ENCODE measurements at regions not wholly inside any gene's neighbourhood (a gene's known extent, or its start where the extent isn't known, plus 50 kb on each side); places are given as distances from the start of the nearest gene placed in this dataset.

DNA sequence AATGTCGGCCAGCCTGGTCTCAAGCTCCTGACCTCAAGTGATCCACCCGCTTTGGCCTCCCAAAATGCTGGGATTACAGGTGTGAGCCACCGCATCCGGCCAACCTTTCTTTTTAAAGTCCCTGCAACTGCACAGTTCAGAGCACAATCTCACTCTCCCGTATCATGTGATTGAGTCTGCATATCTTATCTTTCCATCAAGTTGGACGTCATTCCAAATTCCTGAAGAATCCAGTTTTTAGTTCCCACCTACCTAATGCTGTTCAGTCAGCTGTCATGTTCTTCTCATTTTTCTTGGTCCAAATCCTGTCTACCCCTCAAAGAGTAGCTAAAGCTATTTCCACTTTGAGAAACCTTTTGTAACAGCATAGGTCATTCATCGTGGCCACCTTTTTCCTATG is 110.8 kb upstream of the FBXO11 start:
- no peak overlapping the region for H3K27ac ChIP-seq
- no peaks in the 10 kb centered on the region for H3K27me3 ChIP-seq
- TF ChIP-seq CTCF (IDR thresholded peaks at IDR 0.05) (no peak), POLR2A (IDR thresholded peaks at IDR 0.05) (no peak)
- H3K36me3 ChIP-seq: no peaks in the 10 kb centered on the region
- H3K9me3 ChIP-seq: no peaks in the 10 kb centered on the region
- intact Hi-C loops (cut with DNase I): no loop called here
- 76% methylated on average over 7 of the region's 7 CpGs for WGBS (ENCODE audit: insufficient coverage, low coverage, low lambda C conversion rate, missing lambda C conversion rate)
- DNase-seq: no peak
- no peaks in the 10 kb centered on the region for H3K4me1 ChIP-seq
- no peak for ATAC-seq
- no peak overlapping the region for H3K4me3 ChIP-seq

DNA sequence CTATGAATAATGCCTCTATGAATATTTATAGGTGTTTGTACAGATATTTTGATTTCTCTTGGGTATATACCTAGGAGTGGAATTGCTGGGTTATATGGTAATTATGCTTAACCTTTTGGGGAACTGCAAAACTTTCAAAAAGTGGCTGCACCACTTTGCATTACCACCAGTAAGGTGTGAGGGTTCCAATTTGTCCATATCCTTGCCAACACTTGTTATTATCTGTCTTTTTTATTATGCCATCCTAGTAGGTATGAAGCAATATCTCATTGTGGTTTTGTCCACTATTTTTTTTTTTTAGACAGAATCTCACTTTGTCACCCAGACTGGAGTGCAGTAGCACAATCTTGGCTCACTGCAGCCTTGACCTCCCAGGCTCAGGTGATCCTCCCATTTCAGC is 112.2 kb upstream of the FBXO11 start:
- no peaks in the 10 kb centered on the region for H3K27me3 ChIP-seq
- intact Hi-C loops (cut with DNase I): no loop called here

GRCh38 chr2:48026865-48027264 is 120.6 kb upstream of the FBXO11 start:
- intact Hi-C loops (cut with DNase I): no loop called here
- no peak for DNase-seq
- WGBS (ENCODE audit: insufficient coverage, low coverage, low lambda C conversion rate, missing lambda C conversion rate): 64% methylated on average over 1 of the region's 1 CpG
- no peak for ATAC-seq
- Histone ChIP-seq H3K4me1 (no peaks in the 10 kb centered on the region), H3K27ac (no peak overlapping the region), H3K4me3 (no peak overlapping the region), H3K27me3 (no peaks in the 10 kb centered on the region), H3K9me3 (no peaks in the 10 kb centered on the region), H3K36me3 (no peaks in the 10 kb centered on the region)
- no peak for TF ChIP-seq CTCF (IDR thresholded peaks at IDR 0.05)
- no peak for TF ChIP-seq POLR2A (IDR thresholded peaks at IDR 0.05)

More for the DNA sequence above, 112.2 kb upstream of the FBXO11 start:
- DNase-seq (no peak), ATAC-seq (no peak)
- TF ChIP-seq CTCF (IDR thresholded peaks at IDR 0.05) (no peak), POLR2A (IDR thresholded peaks at IDR 0.05) (no peak)
- Histone ChIP-seq H3K27ac (no peak overlapping the region), H3K36me3 (no peaks in the 10 kb centered on the region), H3K4me1 (no peaks in the 10 kb centered on the region), H3K4me3 (no peak overlapping the region), H3K9me3 (no peaks in the 10 kb centered on the region)

DNA sequence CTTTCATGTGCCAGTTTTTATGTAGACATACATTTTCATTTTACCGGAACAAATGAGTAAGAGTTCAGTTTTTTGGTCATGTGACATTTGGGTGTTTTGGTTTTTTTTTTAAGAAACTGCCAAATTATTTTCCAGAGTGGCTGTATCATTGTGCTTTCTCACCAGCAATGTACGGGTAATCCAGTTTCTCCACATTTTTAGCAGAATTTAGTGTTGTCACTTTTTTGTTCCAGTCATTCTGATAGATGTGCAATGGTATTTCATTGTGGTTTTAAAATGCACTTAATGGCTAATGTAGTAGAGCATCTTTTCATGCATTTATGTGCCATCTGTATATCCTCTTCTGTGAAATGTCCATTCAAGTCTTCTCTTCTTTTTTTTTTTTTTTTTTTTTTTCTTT is 126.5 kb upstream of the FBXO11 start:
- 77% methylated on average over 2 of the region's 2 CpGs for WGBS (ENCODE audit: insufficient coverage, low coverage, low lambda C conversion rate, missing lambda C conversion rate)
- H3K4me3 ChIP-seq: no peak overlapping the region
- no peaks in the 10 kb centered on the region for H3K36me3 ChIP-seq
- no peaks in the 10 kb centered on the region for H3K27me3 ChIP-seq
- TF ChIP-seq CTCF (IDR thresholded peaks at IDR 0.05): no peak
- no peak for TF ChIP-seq POLR2A (IDR thresholded peaks at IDR 0.05)
- ATAC-seq (no peak), DNase-seq (no peak)
- intact Hi-C loops (cut with DNase I): no loop called here
- H3K9me3 ChIP-seq: no peaks in the 10 kb centered on the region
- H3K4me1 ChIP-seq: no peaks in the 10 kb centered on the region
- H3K27ac ChIP-seq: no peak overlapping the region

DNA sequence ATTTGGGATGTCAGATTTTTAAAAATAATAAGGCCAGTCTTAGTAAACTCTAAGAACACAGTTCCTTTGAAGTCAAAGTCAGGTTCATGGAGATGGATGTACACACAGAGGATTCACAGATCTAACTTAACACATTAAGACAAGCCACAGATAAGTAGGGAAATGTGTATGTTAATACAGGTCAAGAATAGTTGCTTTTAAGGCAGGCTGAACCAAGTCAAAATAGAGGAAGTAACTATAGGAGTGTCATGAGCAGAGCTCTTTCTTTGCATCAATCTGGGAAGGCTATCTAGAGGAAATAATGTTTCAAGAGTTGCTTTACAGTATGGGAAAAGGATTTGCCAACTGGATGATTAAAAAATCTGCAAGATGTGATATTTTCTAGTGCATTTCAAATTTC is 128.0 kb upstream of the FBXO11 start:
- TF ChIP-seq POLR2A (IDR thresholded peaks at IDR 0.05): no peak
- no peak for TF ChIP-seq CTCF (IDR thresholded peaks at IDR 0.05)
- H3K4me3 ChIP-seq: no peak overlapping the region
- H3K36me3 ChIP-seq: no peaks in the 10 kb centered on the region
- intact Hi-C loops (cut with DNase I): no loop called here
- no peak overlapping the region for H3K27ac ChIP-seq
- no peaks in the 10 kb centered on the region for H3K4me1 ChIP-seq
- H3K27me3 ChIP-seq: no peaks in the 10 kb centered on the region
- H3K9me3 ChIP-seq: no peaks in the 10 kb centered on the region
- DNase-seq (no peak), ATAC-seq (no peak)

All from right lobe of liver (tissue), 6 donors.